ENCODE measurements at regions not wholly inside any gene's neighbourhood (a gene's known extent, or its start where the extent isn't known, plus 50 kb on each side); places are given as distances from the start of the nearest gene placed in this dataset.

DNA sequence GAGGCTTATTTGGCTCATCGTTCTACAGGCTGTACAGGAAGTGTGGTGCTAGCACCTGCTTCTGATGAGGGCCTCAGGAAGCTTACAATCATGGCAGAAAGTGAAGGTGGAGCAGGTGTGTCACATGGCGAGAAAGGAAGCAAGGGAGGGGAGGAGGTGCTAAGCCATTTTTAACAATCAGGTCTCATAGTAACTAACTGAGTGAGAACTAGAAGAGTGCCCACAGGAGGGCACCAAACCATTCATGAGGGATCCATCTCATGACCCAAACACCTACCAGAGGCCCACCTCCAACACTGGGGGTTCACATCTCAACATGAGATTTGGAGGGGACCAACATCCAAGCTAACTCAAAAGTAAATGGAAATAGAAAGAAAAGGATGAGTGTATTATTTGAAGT, 78.1 kb downstream of the CXCL12 start:
- Histone ChIP-seq H3K27ac (no peak overlapping the region), H3K9me3 (no peaks in the 10 kb centered on the region), H3K4me1 (no peaks in the 10 kb centered on the region), H3K36me3 (ENCODE audit: low read depth, missing control alignments) (no peaks in the 10 kb centered on the region), H3K4me3 (no peak overlapping the region), H3K27me3 (no peaks in the 10 kb centered on the region)
- intact Hi-C loops (cut with DNase I; ENCODE audit: low total_unique reads), result loop anchor here (5.0 kb wide), 1 partner anchor 629 kb away; no protein-coding TSS in a partner anchor
- WGBS, 2 donors, result 80 to 89% methylated on average over 2 of the region's 2 CpGs
- no peak for TF ChIP-seq POLR2A (IDR thresholded peaks at IDR 0.05)
- TF ChIP-seq, protein P1, sequence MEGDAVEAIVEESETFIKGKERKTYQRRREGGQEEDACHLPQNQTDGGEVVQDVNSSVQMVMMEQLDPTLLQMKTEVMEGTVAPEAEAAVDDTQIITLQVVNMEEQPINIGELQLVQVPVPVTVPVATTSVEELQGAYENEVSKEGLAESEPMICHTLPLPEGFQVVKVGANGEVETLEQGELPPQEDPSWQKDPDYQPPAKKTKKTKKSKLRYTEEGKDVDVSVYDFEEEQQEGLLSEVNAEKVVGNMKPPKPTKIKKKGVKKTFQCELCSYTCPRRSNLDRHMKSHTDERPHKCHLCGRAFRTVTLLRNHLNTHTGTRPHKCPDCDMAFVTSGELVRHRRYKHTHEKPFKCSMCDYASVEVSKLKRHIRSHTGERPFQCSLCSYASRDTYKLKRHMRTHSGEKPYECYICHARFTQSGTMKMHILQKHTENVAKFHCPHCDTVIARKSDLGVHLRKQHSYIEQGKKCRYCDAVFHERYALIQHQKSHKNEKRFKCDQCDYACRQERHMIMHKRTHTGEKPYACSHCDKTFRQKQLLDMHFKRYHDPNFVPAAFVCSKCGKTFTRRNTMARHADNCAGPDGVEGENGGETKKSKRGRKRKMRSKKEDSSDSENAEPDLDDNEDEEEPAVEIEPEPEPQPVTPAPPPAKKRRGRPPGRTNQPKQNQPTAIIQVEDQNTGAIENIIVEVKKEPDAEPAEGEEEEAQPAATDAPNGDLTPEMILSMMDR (IDR thresholded peaks at IDR 0.05), result no peak
- DNase-seq, result no peak

DNA sequence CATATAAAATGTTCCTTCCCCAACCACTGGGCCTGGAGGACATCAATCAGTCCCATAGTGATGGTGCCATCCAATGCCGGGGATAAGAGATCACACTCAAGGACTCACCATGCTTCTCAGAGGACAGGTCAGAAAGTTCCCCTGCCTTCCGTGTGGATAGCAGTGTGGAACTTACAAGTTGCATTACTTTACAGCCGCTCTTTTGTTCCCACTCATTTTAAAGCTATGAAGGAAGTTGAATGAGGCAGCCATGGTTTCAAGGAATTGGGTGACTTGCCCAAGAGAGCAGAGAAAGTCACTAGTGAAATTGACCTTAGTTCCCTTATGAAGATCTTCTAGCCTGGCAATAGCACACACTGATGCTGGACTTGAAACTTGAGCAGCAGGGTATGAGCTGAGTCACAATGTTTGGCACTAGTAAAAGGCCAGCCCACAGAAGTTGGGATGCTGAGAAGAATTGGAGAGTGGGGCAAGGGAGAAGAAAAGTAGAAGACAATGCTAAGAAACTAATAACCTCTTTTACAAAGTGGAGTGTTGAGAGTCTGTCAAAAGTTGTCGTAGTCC, 78.7 kb downstream of the CXCL12 start:
- no peak for TF ChIP-seq POLR2A (IDR thresholded peaks at IDR 0.05)
- TF ChIP-seq, protein P1 (IDR thresholded peaks at IDR 0.05), result no peak
- Histone ChIP-seq H3K4me1 (no peaks in the 10 kb centered on the region), H3K9me3 (no peaks in the 10 kb centered on the region), H3K27me3 (no peaks in the 10 kb centered on the region), H3K27ac (no peak overlapping the region), H3K36me3 (ENCODE audit: low read depth, missing control alignments) (no peaks in the 10 kb centered on the region), H3K4me3 (no peak overlapping the region)
- 45 to 60% methylated on average over 4 of the region's 4 CpGs for WGBS, 2 donors
- no peak for DNase-seq
- intact Hi-C loops (cut with DNase I; ENCODE audit: low total_unique reads), result loop anchor here (5.0 kb wide), 1 partner anchor 629 kb away; no protein-coding TSS in a partner anchor

DNA sequence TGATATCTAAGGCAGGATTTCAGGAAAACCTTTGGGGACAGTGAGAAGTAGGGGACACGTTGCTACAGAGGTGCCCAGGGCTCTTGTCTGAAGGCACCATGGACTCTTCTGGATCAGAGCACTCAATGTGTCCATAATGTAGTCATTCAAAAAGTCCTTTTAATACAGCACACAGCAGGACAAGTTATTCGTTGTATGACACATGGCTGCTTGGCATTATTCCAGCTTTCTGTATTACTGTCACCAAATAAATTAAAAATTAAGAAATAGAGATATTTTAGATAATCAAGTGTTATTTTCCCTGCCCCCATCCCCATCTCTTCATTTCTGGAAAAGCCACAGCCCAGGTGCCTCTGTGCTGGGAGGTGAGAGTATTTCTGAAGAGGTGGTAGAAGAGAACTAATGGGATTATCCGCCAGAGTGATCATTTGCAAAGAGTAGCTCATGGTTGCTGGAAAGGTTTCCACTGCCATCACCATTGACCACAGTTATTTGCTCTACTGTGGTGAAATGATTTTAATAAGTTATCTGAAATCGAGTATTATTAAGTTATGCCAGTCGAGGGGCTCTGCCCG, 83.0 kb downstream of the CXCL12 start:
- intact Hi-C loops (cut with DNase I; ENCODE audit: low total_unique reads), result no loop called here
- 74 to 77% methylated on average over 6 of the region's 6 CpGs for WGBS, 2 donors
- Histone ChIP-seq H3K27me3 (no peaks in the 10 kb centered on the region), H3K9me3 (no peaks in the 10 kb centered on the region), H3K27ac (no peak overlapping the region), H3K4me3 (no peak overlapping the region), H3K4me1 (no peaks in the 10 kb centered on the region), H3K36me3 (ENCODE audit: low read depth, missing control alignments) (no peaks in the 10 kb centered on the region)
- TF ChIP-seq POLR2A (IDR thresholded peaks at IDR 0.05), result no peak
- TF ChIP-seq, protein P1 (IDR thresholded peaks at IDR 0.05), result no peak
- no peak for DNase-seq

DNA sequence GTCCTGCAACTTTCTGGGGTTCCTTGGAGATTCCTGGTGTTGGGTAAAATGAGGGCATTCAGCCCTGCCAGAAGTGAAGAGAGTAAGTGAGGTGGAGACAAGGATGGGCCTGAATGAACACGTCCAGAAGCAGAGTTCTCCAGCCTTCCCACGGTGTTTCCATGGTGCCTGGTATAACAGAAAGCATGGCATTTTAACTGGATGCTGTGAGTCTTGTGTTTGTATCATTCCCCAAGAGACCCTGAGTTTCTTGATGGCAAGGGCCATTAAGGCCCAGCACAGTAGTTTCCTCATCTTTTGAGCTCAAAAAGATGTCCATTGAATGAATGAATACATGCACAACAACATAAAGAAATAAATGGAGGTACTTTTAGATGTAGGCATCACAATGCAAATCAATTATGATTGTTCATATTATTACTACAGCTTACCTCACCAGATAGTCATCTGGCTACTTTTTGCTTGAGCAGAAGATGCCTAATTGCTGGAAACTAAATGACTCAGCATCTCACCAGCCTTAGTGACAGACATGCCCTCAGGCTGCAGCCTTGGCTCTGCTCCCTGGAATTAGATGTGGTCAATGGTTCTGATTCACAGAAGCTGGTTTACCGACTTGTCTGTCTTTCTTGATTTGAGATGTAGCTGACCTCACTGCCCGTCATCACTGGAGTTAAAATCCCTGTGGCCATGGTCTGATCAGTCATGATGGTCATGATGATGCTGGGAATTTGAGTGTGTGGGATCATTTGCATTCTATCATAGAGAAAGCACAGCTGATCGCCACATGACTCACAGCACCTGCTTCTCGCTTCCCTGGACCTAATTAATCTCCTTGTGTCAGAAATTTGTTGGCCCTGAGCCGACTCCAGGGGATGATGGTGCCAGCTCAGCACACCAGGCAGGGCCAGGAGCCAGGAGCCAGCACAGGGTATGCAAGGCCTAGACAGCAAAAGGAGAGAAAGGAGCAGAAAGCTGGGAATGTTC, 83.9 kb downstream of the CXCL12 start:
- TF ChIP-seq, protein P1 (IDR thresholded peaks at IDR 0.05), result no peak
- TF ChIP-seq POLR2A (IDR thresholded peaks at IDR 0.05), result no peak
- no peaks in the 10 kb centered on the region for H3K27me3 ChIP-seq
- 84 to 86% methylated on average over 4 to 7 of the region's 7 CpGs for WGBS, 2 donors
- DNase-seq, result no peak
- intact Hi-C loops (cut with DNase I; ENCODE audit: low total_unique reads), result no loop called here
- H3K27ac ChIP-seq, result no peak overlapping the region
- H3K4me1 ChIP-seq, result no peaks in the 10 kb centered on the region
- H3K36me3 ChIP-seq (ENCODE audit: low read depth, missing control alignments), result no peaks in the 10 kb centered on the region
- no peaks in the 10 kb centered on the region for H3K9me3 ChIP-seq
- no peak overlapping the region for H3K4me3 ChIP-seq
